HT1080 (cell line): ENCODE measurements at regions not wholly inside any gene's neighbourhood (a gene's known extent, or its start where the extent isn't known, plus 50 kb on each side); places are given as distances from the start of the nearest gene placed in this dataset. TPM values are rescaled to one million over a fixed set of nuclear protein-coding genes. Genes with fewer than 3 reads are reported as not detected.

Source experiments
- DNase-seq: peaks from one replicate; pipeline ENCODE4 v3.0.0-alpha.2; 2015; ENCODE audit warnings: low read depth
- small RNA-seq: library from RNA; depleted of rRNA; stranded (forward); fragments of <200 nt; gene quantifications from one replicate; pipeline ENCODE3, GENCODE V24; 2014

DNA sequence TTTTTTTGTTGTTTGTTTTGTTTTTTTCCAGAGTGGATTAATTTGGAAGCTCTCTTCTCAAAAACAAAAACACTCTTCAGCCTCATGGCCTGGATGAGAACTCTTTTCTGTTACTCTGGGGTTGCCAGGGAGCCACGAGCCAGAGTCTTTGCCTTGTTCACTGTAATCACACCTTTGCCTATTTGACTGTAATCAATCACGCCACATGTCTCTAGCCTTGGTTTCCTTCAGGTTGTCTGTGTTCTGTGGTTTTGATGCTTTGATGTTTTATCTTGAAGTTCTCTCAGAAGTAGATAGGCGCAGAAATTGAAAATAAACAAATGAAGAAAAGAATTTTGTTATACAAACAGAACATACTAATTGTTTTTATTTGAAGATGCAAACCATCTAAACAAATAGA lies 62.3 kb upstream of the IGF1R start:
- DNase-seq = no peak

DNA sequence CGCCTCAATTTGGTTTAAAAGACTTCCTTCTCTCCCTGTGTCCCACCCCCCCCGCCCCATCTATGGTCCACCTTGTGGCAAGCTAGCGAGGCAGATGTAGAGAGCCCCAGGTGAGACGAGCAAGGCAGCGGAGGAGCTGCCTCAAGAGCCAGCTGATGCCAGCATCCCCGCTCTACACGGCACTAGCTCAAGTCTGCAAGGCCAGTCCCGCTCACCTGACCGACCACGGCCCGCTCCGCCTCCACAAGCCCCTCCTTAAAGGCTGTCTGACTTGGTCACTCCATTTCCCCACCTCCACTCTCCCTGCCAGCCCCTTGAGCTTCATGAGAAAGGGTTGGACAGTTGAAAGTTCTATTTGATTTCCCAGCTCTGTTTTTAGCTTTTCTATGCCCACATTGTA lies 56.2 kb upstream of the IGF1R start:
- no peak for DNase-seq

DNA sequence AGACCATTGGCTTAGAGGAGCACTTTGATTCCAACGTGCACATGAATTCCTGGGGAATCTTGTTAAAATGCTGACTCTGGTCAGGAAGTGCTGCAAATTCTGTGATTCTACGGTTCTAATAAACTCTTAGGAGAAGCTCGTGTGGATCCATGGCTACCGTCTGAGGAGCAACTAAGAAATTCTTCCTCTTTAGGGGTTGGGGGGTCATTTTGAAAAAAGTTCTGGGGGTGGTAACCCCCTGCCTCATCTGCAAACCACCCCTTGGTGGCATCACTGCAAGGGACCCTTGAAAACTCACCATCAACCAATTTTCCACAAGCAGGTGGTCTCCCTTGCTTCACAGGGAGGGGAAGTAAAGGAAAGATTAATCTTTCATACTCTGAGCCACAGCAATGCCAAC lies 52.2 kb upstream of the IGF1R start:
- DNase-seq = no peak

DNA sequence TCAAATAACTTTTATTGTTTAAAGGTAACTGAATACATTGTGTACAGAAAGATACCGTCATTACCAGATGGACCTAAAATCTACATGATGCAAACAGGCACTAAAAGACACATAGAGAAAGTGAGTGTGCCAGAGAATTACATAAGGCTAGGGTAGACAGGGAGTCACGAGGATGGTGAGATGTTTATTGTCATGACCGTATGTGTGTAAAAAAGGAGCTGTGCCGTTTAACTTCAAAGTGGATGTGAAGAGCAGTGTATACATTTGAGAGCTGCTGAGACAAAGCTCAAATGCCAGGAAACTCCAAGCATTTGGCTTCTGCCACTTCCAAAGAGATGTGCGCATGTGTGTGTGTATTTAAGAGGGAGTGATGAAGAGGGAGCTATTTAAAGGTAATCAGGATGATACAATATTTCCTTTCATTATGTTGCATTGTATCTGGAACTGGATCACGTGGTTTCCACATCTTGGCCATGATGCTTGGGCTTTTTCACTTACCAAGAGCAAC lies 51.4 kb upstream of the IGF1R start:
- no peak for DNase-seq

DNA sequence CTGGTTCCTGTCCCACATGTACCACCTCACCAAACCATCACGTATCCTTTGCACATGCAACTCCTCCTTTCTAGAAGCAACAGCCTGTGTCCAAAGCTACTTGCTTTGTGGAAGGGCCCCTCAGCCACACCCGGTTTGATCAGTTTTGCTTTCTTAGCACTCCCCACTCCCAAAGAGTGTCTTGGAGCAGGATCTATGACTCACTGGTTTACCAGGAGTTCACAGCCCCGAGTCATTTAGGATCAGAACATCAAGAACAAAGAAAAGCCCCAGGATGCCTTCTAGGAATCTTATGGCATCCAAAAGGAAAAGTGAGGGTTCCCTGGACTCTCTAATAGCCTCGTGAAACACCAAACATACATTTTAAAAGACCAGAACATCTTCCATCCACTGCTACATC lies 50.7 kb upstream of the IGF1R start:
- no peak for DNase-seq

Small RNAs in the stretch of these regions (small RNA-seq; reads per million reads assigned to genes)
- not detected for gene AC022523.2
- gene RF00026 = not detected
- not detected for gene RNU6-1186P
